HFF-Myc (cell line): ENCODE measurements at regions not wholly inside any gene's neighbourhood (a gene's known extent, or its start where the extent isn't known, plus 50 kb on each side); places are given as distances from the start of the nearest gene placed in this dataset.

Experiments used
- DNase-seq: peaks from one replicate; pipeline ENCODE4 v3.0.0-alpha.2; 2011; ENCODE audit warnings: low read depth; ENCODE audit errors: extremely low read depth
- H3K4me3 ChIP-seq: replicated peaks from 2 replicates; pipeline ENCODE4 v1.5.1; 2011; ENCODE audit warnings: low read depth, mild to moderate bottlenecking, control low read depth, low read length
- TF ChIP-seq, protein P1 (sequence below): IDR thresholded peaks from 2 replicates; pipeline ENCODE4 v1.5.1; 2012; ENCODE audit warnings: mild to moderate bottlenecking, low read depth, low read length, control low read depth; ENCODE audit errors: missing control alignments

- no peak overlapping the region for H3K4me3 ChIP-seq
- TF ChIP-seq, protein P1, sequence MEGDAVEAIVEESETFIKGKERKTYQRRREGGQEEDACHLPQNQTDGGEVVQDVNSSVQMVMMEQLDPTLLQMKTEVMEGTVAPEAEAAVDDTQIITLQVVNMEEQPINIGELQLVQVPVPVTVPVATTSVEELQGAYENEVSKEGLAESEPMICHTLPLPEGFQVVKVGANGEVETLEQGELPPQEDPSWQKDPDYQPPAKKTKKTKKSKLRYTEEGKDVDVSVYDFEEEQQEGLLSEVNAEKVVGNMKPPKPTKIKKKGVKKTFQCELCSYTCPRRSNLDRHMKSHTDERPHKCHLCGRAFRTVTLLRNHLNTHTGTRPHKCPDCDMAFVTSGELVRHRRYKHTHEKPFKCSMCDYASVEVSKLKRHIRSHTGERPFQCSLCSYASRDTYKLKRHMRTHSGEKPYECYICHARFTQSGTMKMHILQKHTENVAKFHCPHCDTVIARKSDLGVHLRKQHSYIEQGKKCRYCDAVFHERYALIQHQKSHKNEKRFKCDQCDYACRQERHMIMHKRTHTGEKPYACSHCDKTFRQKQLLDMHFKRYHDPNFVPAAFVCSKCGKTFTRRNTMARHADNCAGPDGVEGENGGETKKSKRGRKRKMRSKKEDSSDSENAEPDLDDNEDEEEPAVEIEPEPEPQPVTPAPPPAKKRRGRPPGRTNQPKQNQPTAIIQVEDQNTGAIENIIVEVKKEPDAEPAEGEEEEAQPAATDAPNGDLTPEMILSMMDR, result no peak
- no peak for DNase-seq
Measured at GRCh38 chr3:66671291-66671690, 170.5 kb upstream of the LRIG1 start.

DNA sequence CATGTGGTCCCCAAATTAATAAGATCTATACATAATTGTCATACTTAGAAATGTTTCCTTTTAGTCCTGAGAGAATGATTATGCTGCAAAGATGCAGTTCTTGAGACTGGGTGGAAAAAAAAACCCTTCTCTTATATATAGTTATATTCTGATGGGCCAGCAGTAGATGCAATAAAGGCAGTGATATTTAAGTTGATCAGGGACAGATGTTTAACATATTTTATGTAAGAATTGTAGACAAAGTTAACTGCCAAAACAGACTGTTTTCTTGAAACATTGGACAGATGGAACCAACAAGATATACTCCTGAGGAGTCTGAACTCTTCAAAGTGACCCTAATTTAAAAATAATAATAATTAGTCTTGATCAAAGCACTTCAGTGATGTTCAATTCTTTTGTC is 172.0 kb upstream of the LRIG1 start:
- DNase-seq, result no peak
- no peak overlapping the region for H3K4me3 ChIP-seq
- TF ChIP-seq, protein P1, result no peak

- DNase-seq, result no peak
- TF ChIP-seq, protein P1, result no peak
- no peak overlapping the region for H3K4me3 ChIP-seq
Measured at GRCh38 chr3:66673293-66673692, 172.5 kb upstream of the LRIG1 start.

GRCh38 chr3:66675366-66675765 is 174.5 kb upstream of the LRIG1 start:
- TF ChIP-seq, protein P1, result no peak
- DNase-seq, result no peak
- H3K4me3 ChIP-seq, result no peak overlapping the region

DNA sequence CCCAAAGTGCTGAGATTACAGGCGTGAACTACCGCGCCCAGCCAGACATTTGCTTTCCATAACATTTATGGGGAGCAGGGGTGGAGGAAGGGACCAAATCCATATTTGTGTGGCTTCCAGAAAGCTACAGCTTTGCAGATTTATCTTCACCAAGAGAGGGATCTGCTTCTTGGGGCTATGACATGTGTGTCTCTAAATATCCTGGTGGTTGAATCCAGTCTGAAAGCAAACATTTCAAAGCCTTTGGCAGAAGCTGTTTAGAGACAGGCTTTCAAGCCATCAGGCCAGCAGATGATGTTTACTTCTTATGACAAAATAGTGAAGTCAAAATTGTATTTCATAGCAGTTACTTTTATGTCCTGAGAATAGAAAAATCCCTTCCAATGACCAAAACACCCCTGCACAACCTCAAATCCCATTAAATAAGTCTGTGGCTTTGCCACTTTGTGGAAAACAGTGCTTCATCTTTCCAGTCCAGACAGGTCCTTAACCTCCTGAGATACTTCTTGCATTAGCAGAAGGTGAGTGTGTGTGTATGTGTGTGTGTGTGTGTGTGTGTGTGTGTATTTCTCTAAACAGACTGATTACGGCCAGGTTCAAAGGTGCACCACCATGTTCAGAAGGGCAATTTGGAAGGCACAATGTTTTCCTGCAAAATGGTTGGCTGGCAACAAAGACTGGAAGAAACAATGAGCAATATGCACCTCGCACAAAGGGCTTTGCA is 191.4 kb upstream of the LRIG1 start:
- H3K4me3 ChIP-seq, result no peak overlapping the region
- no peak for DNase-seq
- TF ChIP-seq, protein P1, result no peak

DNA sequence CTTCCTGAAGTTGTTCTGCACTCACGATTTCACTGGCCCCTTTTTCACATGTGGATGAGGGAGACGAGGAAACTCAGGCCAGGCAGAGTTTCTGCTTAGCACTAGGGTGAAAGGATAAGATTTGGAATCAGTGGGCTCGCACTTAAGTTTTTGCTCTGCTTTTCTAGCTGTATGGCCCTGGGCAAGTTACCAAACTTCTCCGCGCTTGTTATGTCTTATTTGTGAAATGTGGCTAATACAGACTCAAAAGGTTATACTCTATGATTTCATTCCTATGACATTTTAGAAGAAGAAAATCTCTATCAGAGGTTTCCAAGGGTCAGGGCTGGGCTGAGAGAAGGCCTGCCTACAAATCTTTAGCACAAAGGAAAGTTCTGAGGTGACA is 191.9 kb upstream of the LRIG1 start:
- DNase-seq, result no peak
- TF ChIP-seq, protein P1, result no peak
- no peak overlapping the region for H3K4me3 ChIP-seq
